LoVo (cell line): ENCODE measurements at regions not wholly inside any gene's neighbourhood (a gene's known extent, or its start where the extent isn't known, plus 50 kb on each side); places are given as distances from the start of the nearest gene placed in this dataset.
A peak's percentile ranks its signal among the peaks of the same experiment; 100 is the strongest.

Experiments
- DNase-seq: peaks from one replicate; pipeline ENCODE4 v3.0.0-alpha.2; 2016; ENCODE audit warnings: low spot score

DNA sequence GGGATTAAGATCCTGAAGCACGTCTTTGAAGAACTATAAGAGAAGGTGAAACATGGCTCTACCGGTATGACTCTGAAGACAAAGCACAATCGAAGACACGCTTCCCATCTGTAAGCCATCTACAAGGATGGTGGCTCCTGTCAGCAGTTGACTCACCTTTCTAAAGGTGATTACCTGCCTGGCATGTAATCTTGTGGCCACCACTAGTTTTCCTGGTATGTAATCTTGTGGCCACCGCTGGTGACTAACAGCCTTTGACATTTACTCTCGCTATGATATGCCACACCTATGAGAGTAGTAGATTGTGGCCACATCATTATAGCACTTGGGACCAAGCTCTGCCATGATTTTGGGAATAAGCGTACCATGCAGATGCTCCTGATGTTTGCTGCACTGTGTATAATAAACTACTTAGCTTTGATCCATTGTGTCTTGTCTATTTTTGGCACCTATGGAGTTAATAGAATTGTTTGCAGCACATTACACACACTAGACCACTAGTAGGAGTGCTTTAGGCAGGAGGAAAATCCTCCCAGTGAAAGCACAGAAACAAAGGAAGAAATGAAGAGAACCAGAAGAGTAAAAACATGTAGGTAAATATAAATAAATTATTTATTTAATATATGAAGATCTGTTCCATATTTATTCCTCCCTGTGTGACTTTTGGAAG is 59.8 kb downstream of the VAX1 start:
- DNase-seq: peak; percentile 71

DNA sequence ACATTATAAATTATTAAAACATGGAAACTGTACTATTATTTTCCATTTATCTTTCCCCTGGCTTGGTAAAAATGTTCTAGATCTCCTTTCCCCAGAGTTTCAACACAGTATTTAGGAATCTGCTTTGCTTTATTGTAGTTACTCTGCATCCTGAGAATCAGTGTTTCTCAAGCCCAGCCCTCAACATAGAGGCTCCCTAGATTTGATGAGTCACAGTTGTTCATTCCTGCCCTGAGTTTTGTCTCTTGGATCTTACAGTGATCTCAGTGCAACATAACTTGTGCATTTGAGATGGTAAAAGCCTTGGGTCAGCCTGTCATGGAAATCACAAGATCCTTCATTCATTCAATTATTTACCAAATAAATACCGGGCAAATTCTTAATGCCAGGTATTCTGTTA is 63.0 kb downstream of the VAX1 start:
- no peak for DNase-seq

DNA sequence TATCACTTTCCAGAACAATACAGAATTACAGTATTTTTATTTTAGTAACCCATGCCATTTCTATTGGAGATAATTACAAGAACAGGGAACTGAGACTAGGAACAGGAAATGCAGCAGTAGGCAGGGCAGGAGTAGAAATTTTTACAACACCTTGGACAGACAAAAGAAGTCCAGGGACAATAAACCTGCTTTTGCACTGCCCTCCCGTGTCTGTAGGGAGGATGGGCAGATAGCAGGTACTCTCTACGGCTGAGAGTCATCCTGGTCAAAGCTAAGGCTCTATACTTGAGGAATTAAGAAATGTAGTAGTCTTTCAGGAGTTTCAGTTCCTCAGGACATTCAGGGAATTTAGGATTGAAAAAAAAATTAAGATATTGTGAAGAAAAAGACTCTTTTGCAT is 63.4 kb downstream of the VAX1 start:
- DNase-seq: peak; percentile 9

DNA sequence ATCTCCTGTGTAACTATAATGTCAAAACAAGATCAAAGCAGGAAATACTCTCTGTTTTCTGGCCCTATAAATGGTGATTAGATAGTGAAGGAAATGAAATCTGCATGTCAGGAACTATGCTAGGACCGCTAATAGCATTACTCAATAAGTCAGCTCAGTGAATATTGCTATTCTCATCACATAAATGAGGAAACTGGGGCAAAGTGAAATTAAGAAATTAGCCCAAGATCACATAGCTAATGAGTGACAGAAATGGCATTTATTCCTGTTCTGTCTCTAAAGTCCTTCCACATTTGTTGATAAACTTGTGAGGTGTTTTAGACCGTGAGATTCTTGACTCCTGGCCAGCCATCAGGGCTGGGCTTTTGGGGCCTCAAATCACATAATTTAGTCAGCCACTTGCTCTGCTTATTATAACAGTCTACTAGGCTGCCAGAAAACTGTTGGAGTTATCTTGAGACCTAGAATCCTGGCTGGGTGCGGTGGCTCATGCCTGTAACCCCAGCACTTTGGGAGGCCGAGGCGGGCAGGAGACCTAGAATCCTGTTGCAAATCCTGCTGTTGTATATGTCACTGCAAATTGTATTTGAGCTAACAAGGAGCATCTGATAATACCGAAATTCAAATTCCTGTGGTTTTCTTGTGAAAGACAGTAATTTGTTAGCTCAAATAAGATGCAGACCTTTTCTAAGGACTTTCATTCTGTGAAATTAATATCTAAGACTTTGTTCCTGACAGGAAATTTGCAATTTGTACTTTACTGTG is 66.5 kb upstream of the SHTN1 start:
- DNase-seq: no peak
